Tibial artery (tissue), 4 donors: ENCODE measurements at regions not wholly inside any gene's neighbourhood (a gene's known extent, or its start where the extent isn't known, plus 50 kb on each side); places are given as distances from the start of the nearest gene placed in this dataset.

ENCODE experiments used
- DNase-seq, 2 donors: peaks; one replicate each; pipeline ENCODE4 v3.0.0-alpha.2; 2019
- H3K27ac ChIP-seq, 2 donors: fragments of 200-600 bp; sonication (generic) in 1 of 2; 1 replicate in 1 of 2; 2 replicates in 1 of 2; pipeline ENCODE4 v1.5.1; 2018 to 2019; ENCODE audit warnings: mild to moderate bottlenecking in 1 of 2
- H3K27me3 ChIP-seq, 2 donors: fragments of 200-600 bp; sonication (generic) in 1 of 2; one replicate each; pipeline versions ENCODE4 v1.5.1 to v1.6.0; 2016 to 2019
- H3K36me3 ChIP-seq, 3 donors: fragments of 200-600 bp; sonication (generic) in 2 of 3; one replicate each; pipeline ENCODE4 v1.5.1; 2016 to 2019; ENCODE audit warnings: mild to moderate bottlenecking in 2 of 3
- H3K4me1 ChIP-seq, 4 donors: fragments of 200-600 bp; sonication (generic) in 2 of 4; 1 replicate in 3 of 4; 2 replicates in 1 of 4; pipeline ENCODE4 v1.5.1; 2016 to 2019
- H3K4me3 ChIP-seq, 2 donors: fragments of 200-600 bp; sonication (generic) in 1 of 2; 1 replicate in 1 of 2; 2 replicates in 1 of 2; pipeline ENCODE4 v1.5.1; 2018 to 2019; ENCODE audit warnings: mild to moderate bottlenecking in 2 of 2
- H3K9me3 ChIP-seq, 3 donors: fragments of 200-600 bp; sonication (generic) in 1 of 3; one replicate each; pipeline ENCODE4 v1.5.1; 2016 to 2019
- CTCF ChIP-seq, 2 experiments: fragments of 200-600 bp in 1 of 2; fragments of 450-650 bp in 1 of 2; IDR thresholded peaks; one replicate each; pipeline ENCODE4 v1.5.1; 2017 to 2019; ENCODE audit warnings: antibody characterized with exemption in 2 of 2, mild to moderate bottlenecking in 1 of 2, moderate library complexity in 1 of 2
- intact Hi-C: fragments of 100-400 bp; cut with DNase I; formaldehyde crosslinking; loops from one replicate; pipeline ENCODE4 v1.15.0; 2023; ENCODE audit warnings: low total_unique reads

GRCh38 chr5:20276061-20276958 lies 288.3 kb upstream of the CDH18 start:
- H3K4me1 ChIP-seq = no peaks in the 10 kb centered on the region
- H3K27ac ChIP-seq = no peak overlapping the region
- peaks cover 0 to 10% (median 7%) of the 10 kb centered on the region in 3 donors for H3K9me3 ChIP-seq
- no peak for DNase-seq
- no peak overlapping the region for H3K4me3 ChIP-seq
- no peaks in the 10 kb centered on the region for H3K36me3 ChIP-seq
- no peak for TF ChIP-seq CTCF (IDR thresholded peaks at IDR 0.05)
- H3K27me3 ChIP-seq = no peaks in the 10 kb centered on the region
- intact Hi-C loops = no loop called here

- no peak overlapping the region for H3K4me3 ChIP-seq
- no peak overlapping the region for H3K27ac ChIP-seq
- TF ChIP-seq CTCF (IDR thresholded peaks at IDR 0.05) = no peak
- no peaks in the 10 kb centered on the region for H3K27me3 ChIP-seq
- intact Hi-C loops = no loop called here
- H3K9me3 ChIP-seq = peaks cover 0 to 5% (median 0%) of the 10 kb centered on the region in 3 donors
- DNase-seq = no peak
- no peaks in the 10 kb centered on the region for H3K36me3 ChIP-seq
- no peaks in the 10 kb centered on the region for H3K4me1 ChIP-seq
These were observed 278.1 kb upstream of the CDH18 start for GRCh38 chr5:20266066-20266465.

GRCh38 chr5:20262896-20263295 lies 274.9 kb upstream of the CDH18 start:
- no peak for TF ChIP-seq CTCF (IDR thresholded peaks at IDR 0.05)
- Histone ChIP-seq H3K4me3 (no peak overlapping the region), H3K36me3 (no peaks in the 10 kb centered on the region), H3K27me3 (no peaks in the 10 kb centered on the region), H3K9me3 (peaks cover 0 to 3% (median 0%) of the 10 kb centered on the region in 3 donors), H3K27ac (no peak overlapping the region), H3K4me1 (no peaks in the 10 kb centered on the region)
- no peak for DNase-seq
- intact Hi-C loops = no loop called here

- no peaks in the 10 kb centered on the region for H3K27me3 ChIP-seq
- no peak for DNase-seq
- intact Hi-C loops = no loop called here
- no peaks in the 10 kb centered on the region for H3K9me3 ChIP-seq
- no peaks in the 10 kb centered on the region for H3K36me3 ChIP-seq
- H3K4me1 ChIP-seq = no peaks in the 10 kb centered on the region
- no peak for TF ChIP-seq CTCF (IDR thresholded peaks at IDR 0.05)
- H3K27ac ChIP-seq = no peak overlapping the region
- no peak overlapping the region for H3K4me3 ChIP-seq
These were observed 266.7 kb upstream of the CDH18 start for GRCh38 chr5:20254748-20255147.

GRCh38 chr5:20248118-20248517 lies 260.1 kb upstream of the CDH18 start:
- Histone ChIP-seq H3K9me3 (no peaks in the 10 kb centered on the region), H3K27me3 (no peaks in the 10 kb centered on the region), H3K4me3 (no peak overlapping the region), H3K27ac (no peak overlapping the region), H3K4me1 (no peaks in the 10 kb centered on the region), H3K36me3 (no peaks in the 10 kb centered on the region)
- DNase-seq = no peak
- intact Hi-C loops = no loop called here
- TF ChIP-seq CTCF (IDR thresholded peaks at IDR 0.05) = no peak
